ENCODE measurements at regions not wholly inside any gene's neighbourhood (a gene's known extent, or its start where the extent isn't known, plus 50 kb on each side); places are given as distances from the start of the nearest gene placed in this dataset.

GRCh38 chr4:162727766-162728165 lies 438.9 kb downstream of the NAF1 start (continued):
- TF ChIP-seq CHD2 (IDR thresholded peaks at IDR 0.05; ENCODE audit: low read length) = no peak
- TF ChIP-seq BCL11A (IDR thresholded peaks at IDR 0.05; ENCODE audit: low read depth in 2 of 2, low read length in 2 of 2) = no peak
- TF ChIP-seq, protein P1, sequence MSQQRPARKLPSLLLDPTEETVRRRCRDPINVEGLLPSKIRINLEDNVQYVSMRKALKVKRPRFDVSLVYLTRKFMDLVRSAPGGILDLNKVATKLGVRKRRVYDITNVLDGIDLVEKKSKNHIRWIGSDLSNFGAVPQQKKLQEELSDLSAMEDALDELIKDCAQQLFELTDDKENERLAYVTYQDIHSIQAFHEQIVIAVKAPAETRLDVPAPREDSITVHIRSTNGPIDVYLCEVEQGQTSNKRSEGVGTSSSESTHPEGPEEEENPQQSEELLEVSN (IDR thresholded peaks at IDR 0.05) = no peak
- no peak for TF ChIP-seq NANOG (IDR thresholded peaks at IDR 0.05; ENCODE audit: insufficient read depth, low read depth, low read length, poor library complexity, severe bottlenecking)

All from H1 (cell line).